Tibial nerve (tissue), 4 donors: ENCODE measurements at regions not wholly inside any gene's neighbourhood (a gene's known extent, or its start where the extent isn't known, plus 50 kb on each side); places are given as distances from the start of the nearest gene placed in this dataset.

Experiments
- DNase-seq, 2 donors: peaks; one replicate each; pipeline ENCODE4 v3.0.0-alpha.2; 2019; ENCODE audit warnings: low spot score in 2 of 2
- H3K27ac ChIP-seq, 4 donors: fragments of 200-600 bp; sonication (generic) in 3 of 4; one replicate each; pipeline ENCODE4 v1.5.1; 2017 to 2019; ENCODE audit warnings: mild to moderate bottlenecking in 1 of 4
- H3K27me3 ChIP-seq, 2 donors: fragments of 200-600 bp; sonication (generic) in 1 of 2; one replicate each; pipeline versions ENCODE4 v1.5.1 to v1.6.0; 2017 to 2019
- H3K36me3 ChIP-seq, 3 donors: fragments of 200-600 bp; sonication (generic); one replicate each; pipeline ENCODE4 v1.5.1; 2018 to 2019
- H3K4me1 ChIP-seq, 4 donors: fragments of 200-600 bp; sonication (generic) in 3 of 4; one replicate each; pipeline ENCODE4 v1.5.1; 2017 to 2019
- H3K4me3 ChIP-seq, 4 donors: fragments of 200-600 bp; sonication (generic) in 3 of 4; one replicate each; pipeline ENCODE4 v1.5.1; 2017 to 2019; ENCODE audit warnings: mild to moderate bottlenecking in 1 of 4, moderate library complexity in 1 of 4
- H3K9me3 ChIP-seq, 4 donors: fragments of 200-600 bp; sonication (generic) in 3 of 4; one replicate each; pipeline ENCODE4 v1.5.1; 2017 to 2019
- CTCF ChIP-seq, 5 experiments: fragments of 200-600 bp in 3 of 5; fragments of 450-650 bp in 2 of 5; sonication (generic) in 3 of 5; IDR thresholded peaks; one replicate each; pipeline ENCODE4 v1.5.1; 2016 to 2019; ENCODE audit warnings: antibody characterized with exemption in 5 of 5, mild to moderate bottlenecking in 3 of 5, moderate library complexity in 2 of 5
- EP300 ChIP-seq, 2 donors: sonication (generic); formaldehyde crosslinking; IDR thresholded peaks; one replicate each; pipeline ENCODE4 v1.6.1; 2017; ENCODE audit warnings: antibody characterized with exemption in 2 of 2, mild to moderate bottlenecking in 1 of 2
- POLR2A ChIP-seq, 2 donors: fragments of 450-650 bp; IDR thresholded peaks; one replicate each; pipeline ENCODE4 v1.6.1; 2017; ENCODE audit warnings: antibody characterized with exemption in 2 of 2, mild to moderate bottlenecking in 2 of 2, moderate library complexity in 2 of 2
- WGBS, 2 donors: methylation state at CpG; one replicate each; pipeline ENCODE4 v1.1.5; 2018; 5-methylcytosine and 5-hydroxymethylcytosine counted together

GRCh38 chr2:5230444-5230843 is 461.7 kb upstream of the SOX11 start:
- DNase-seq, result no peak
- WGBS, 2 donors, result 79 to 85% methylated on average over 8 of the region's 8 CpGs

GRCh38 chr2:5230855-5231254 is 461.3 kb upstream of the SOX11 start:
- no peak overlapping the region for H3K4me3 ChIP-seq
- H3K36me3 ChIP-seq, result no peaks in the 10 kb centered on the region
- no peaks in the 10 kb centered on the region for H3K4me1 ChIP-seq
- H3K27ac ChIP-seq, result no peak overlapping the region
- TF ChIP-seq POLR2A (IDR thresholded peaks at IDR 0.05) (no peak), CTCF (IDR thresholded peaks at IDR 0.05) (no peak), EP300 (IDR thresholded peaks at IDR 0.05) (no peak)
- DNase-seq, result no peak
- WGBS, 2 donors, result 49 to 57% methylated on average over 3 of the region's 3 CpGs
- H3K27me3 ChIP-seq, result no peaks in the 10 kb centered on the region
- H3K9me3 ChIP-seq, result no peaks in the 10 kb centered on the region

More at GRCh38 chr2:5230444-5230843, 461.7 kb upstream of the SOX11 start:
- TF ChIP-seq POLR2A (IDR thresholded peaks at IDR 0.05) (no peak), EP300 (IDR thresholded peaks at IDR 0.05) (no peak), CTCF (IDR thresholded peaks at IDR 0.05) (no peak)
- H3K4me1 ChIP-seq, result no peaks in the 10 kb centered on the region
- H3K36me3 ChIP-seq, result no peaks in the 10 kb centered on the region
- no peaks in the 10 kb centered on the region for H3K27me3 ChIP-seq
- H3K9me3 ChIP-seq, result no peaks in the 10 kb centered on the region
- no peak overlapping the region for H3K4me3 ChIP-seq
- no peak overlapping the region for H3K27ac ChIP-seq

GRCh38 chr2:5231287-5231686 is 460.9 kb upstream of the SOX11 start:
- no peak overlapping the region for H3K27ac ChIP-seq
- no peak for TF ChIP-seq POLR2A (IDR thresholded peaks at IDR 0.05)
- no peaks in the 10 kb centered on the region for H3K27me3 ChIP-seq
- H3K4me1 ChIP-seq, result no peaks in the 10 kb centered on the region
- H3K4me3 ChIP-seq, result no peak overlapping the region
- DNase-seq, result no peak
- WGBS, 2 donors, result 71 to 81% methylated on average over 2 of the region's 2 CpGs
- H3K9me3 ChIP-seq, result no peaks in the 10 kb centered on the region
- H3K36me3 ChIP-seq, result no peaks in the 10 kb centered on the region

- Histone ChIP-seq H3K27me3 (no peaks in the 10 kb centered on the region), H3K36me3 (no peaks in the 10 kb centered on the region), H3K27ac (no peak overlapping the region), H3K4me1 (no peaks in the 10 kb centered on the region), H3K4me3 (no peak overlapping the region), H3K9me3 (no peaks in the 10 kb centered on the region)
- TF ChIP-seq EP300 (IDR thresholded peaks at IDR 0.05) (no peak), POLR2A (IDR thresholded peaks at IDR 0.05) (no peak), CTCF (IDR thresholded peaks at IDR 0.05) (no peak)
- WGBS, 2 donors, result 79 to 83% methylated on average over 2 of the region's 2 CpGs
- DNase-seq, result no peak
Measured at GRCh38 chr2:5234563-5234962, 457.6 kb upstream of the SOX11 start.

- TF ChIP-seq POLR2A (IDR thresholded peaks at IDR 0.05), result no peak
- TF ChIP-seq EP300 (IDR thresholded peaks at IDR 0.05), result no peak
- no peak for TF ChIP-seq CTCF (IDR thresholded peaks at IDR 0.05)
- DNase-seq, result no peak
- no peaks in the 10 kb centered on the region for H3K9me3 ChIP-seq
- H3K27ac ChIP-seq, result no peak overlapping the region
- H3K36me3 ChIP-seq, result no peaks in the 10 kb centered on the region
- no peak overlapping the region for H3K4me3 ChIP-seq
- no peaks in the 10 kb centered on the region for H3K4me1 ChIP-seq
- WGBS, 2 donors, result 76 to 77% methylated on average over 8 to 9 of the region's 9 CpGs
- no peaks in the 10 kb centered on the region for H3K27me3 ChIP-seq
Measured at GRCh38 chr2:5235701-5236100, 456.5 kb upstream of the SOX11 start.

GRCh38 chr2:5236249-5236648 is 455.9 kb upstream of the SOX11 start:
- Histone ChIP-seq H3K4me3 (no peak overlapping the region), H3K27me3 (no peaks in the 10 kb centered on the region), H3K4me1 (no peaks in the 10 kb centered on the region), H3K27ac (no peak overlapping the region), H3K36me3 (no peaks in the 10 kb centered on the region), H3K9me3 (no peaks in the 10 kb centered on the region)
- DNase-seq, result no peak
- 47 to 48% methylated on average over 4 of the region's 4 CpGs for WGBS, 2 donors
- TF ChIP-seq EP300 (IDR thresholded peaks at IDR 0.05) (no peak), CTCF (IDR thresholded peaks at IDR 0.05) (no peak), POLR2A (IDR thresholded peaks at IDR 0.05) (no peak)
